ENCODE measurements at regions not wholly inside any gene's neighbourhood (a gene's known extent, or its start where the extent isn't known, plus 50 kb on each side); places are given as distances from the start of the nearest gene placed in this dataset.
"Not testable (repeated sequence)": the region's sequence is repeated elsewhere in the genome, so short reads cannot be mapped to it uniquely, and the experiment has no call there.

DNA sequence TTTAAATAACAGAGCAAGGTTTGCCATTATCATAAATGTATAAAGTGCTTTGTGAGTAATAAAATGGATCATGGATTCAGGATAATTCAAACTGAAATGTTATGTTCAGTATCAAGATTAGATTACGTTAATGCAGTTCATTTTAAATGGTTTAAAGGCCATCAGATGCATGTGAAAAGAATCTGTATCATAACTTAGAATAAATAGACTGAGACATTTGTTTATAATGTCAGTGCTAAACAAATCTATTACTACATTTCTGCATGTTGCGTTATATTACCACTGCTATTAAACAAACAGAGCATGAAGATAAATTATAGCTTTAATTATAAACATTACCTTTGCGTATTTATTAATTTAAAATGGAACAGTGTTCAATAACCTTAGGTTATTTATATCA lies 160.2 kb downstream of the TOX3 start:
- no peak for DNase-seq (ENCODE audit: low read depth)

DNA sequence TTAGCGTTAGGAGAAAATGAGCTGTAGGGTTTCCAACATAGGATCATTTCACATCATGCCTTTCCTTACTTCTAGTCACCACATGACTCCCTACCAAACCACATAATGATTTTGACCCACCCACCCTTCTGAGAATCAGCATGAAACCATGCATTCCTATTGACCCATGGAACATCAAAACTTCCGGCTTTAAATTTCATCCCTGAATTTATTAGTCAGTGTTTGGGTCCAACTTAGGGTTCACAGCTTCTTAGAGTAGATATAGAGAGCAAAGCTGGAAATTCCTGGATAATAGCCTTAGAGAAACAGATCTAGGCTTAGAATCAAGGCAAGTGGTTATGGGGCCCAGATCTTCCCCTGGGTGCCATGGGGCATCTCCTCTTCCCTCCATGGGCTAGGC lies 162.6 kb downstream of the TOX3 start:
- DNase-seq (ENCODE audit: low read depth) = no peak

DNA sequence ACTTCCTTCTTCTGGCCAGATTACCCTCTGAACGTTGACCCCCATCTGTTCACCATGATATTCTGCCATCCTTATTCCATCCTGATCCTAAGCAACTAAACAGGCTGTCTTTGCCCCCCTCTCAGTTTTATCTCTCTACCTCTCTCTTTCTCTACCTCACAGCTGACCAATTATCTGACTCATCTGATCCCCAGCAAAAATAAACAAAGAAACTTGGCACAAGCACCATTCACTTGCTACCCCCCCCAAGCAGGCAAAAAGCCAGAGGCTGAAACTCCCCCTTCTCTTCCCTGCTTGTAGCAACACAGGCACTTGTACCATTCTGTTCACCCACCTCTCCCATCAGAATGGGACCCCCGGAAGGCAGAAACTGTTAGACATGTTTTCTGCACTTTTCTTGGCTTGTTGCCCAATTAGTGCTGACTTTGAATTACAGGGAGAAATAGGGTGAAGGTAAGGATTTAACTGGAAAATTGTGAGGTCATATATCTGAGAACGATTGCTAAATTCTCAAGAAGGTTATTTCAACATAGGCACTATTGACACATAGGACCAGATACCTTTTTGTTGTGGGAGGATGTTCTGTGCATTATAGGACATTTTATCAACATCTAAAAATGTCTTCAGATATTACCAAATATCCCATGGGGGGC lies 163.2 kb downstream of the TOX3 start:
- DNase-seq (ENCODE audit: low read depth) = no peak

DNA sequence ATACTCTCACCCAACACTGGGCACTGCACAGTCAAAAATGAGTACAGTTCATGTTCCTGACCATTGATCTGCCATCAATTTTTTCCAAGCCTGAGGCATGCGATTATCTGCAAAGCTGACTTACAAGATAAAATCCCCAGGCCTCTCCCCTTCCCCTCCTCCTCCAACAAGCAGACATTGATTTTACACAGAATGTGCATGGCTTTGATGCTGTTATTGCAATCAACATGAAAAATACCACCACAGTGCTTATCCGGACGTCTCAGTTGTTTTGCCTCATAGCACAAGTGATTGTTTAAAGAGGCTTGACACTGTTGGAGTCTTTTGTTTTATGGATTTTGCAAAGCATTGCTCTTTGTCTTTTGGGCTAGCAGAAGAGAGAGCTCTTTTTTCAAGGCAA lies 163.8 kb downstream of the TOX3 start:
- no peak for DNase-seq (ENCODE audit: low read depth)

DNA sequence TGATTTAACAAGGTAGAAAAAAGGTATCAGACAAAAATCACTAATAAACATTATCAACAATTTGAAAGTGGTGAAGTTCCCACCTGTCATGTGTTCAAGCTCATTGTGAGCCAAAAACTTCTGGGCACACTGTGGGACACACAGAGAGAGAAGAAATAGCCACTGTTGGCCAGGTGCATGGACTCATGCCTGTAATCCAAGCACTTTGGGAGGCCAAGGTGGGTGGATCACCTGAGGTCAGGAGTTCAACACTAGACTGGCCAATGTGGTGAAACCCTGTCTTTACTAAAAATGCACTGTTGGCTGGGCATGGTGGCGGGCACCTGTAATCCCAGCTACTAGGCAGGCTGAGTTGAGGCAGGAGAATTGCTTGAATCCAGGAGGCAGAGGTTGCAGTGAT lies 167.4 kb downstream of the TOX3 start:
- DNase-seq (ENCODE audit: low read depth) = no peak

DNA sequence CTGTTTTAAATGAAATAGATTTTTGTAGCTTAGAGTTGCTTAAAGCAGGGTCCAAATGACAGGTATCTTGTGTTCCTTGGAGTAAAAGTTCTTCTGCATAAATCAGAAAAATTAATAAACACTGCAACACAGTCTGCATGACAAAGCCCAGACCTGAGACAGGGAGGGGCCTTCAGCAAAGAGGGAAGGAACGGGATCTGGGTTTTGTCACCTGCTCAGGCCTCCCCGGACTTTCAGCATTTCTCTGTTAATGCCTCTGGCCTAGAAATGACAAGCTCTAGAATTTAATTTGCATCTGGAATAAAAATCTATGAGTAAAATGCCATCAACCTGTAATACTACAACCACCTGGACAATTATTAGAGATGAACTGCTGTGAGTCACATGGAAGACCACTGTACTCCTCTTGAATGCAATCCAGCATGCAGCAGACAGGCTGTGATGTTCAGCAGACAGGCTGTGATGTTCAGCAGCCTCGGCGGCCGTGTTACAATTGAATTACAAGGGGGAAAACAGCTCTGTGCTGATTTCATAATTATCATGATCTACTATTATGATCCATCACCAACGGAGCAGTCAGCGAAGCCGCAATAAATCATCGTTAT lies 170.2 kb downstream of the TOX3 start:
- DNase-seq (ENCODE audit: low read depth) = no peak

DNA sequence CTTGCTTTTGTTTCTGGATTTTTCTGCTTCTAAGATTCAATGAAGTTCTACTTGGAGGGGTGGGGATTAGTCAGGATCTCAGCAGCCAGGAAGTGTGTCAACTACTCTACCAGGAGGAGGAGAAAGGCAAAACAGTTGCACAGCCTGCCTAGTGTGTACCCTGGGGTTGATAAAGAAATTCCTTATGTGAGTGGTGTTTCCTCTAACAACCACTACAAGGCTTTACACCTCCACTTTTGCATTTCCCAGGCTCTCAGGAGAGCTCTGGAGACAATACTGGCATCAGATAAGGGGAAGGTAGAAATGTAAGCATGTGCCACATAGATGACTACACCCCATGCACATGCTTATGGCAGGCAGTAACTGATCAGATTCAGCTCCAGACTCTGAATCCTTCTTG lies 174.6 kb downstream of the TOX3 start:
- DNase-seq (ENCODE audit: low read depth) = no peak

DNA sequence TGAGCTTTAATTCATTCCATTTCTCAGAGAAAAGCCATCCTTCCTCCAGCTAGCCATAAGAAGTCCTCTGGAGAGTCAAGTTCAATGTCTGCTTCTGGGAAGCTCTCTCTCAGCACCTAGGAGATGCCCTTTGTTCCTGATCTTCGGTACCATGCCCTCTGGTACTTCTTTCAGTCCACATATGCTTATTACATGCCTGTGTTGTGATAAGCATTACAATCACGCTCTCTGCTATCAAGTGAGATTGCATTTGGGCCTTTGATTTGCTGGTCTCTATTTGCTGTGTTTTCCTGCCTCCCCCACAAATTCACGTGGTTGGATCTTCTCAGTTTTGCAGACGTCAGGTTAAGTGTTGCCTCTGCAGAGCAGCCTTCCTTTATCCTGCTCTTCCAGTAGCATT lies 178.1 kb downstream of the TOX3 start:
- DNase-seq (ENCODE audit: low read depth) = no peak

DNA sequence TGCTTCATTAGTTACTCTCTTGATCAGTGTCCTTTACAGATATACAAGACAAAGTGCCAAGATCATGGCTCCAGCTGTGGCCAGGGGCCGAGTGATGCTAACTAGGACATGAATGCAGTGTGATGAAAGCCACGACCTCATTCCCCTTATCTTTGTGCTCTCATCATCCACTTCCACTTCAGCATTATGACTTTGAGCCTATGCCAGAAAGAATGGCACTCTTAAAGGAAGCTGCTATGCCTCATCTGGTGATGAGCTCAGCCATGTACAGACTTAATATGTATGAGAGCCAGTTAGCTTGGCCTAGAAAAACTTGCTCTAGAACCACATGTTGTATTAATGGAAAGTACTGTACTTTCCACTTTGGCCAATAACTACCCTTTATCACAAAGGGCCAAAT lies 179.1 kb downstream of the TOX3 start:
- no peak for DNase-seq (ENCODE audit: low read depth)

DNA sequence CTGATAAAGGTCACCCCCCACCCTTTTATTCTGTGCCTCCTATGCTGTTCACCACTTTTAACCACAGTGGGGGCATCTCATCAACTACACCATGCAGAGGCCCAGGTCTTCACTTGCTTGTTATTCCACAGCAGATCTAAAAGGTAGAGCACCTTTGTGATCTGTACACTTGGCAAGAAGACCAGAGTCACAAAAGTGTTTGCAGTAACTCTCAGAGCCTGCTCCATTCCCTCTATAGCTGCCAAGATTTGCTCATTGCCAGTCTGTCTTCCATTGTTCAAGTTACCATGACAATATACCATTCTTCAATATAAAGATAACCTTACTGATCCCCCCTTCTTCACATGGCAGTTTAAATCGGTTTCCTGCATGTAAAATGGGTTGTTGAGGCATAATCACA lies 180.0 kb downstream of the TOX3 start:
- DNase-seq (ENCODE audit: low read depth) = no peak

DNA sequence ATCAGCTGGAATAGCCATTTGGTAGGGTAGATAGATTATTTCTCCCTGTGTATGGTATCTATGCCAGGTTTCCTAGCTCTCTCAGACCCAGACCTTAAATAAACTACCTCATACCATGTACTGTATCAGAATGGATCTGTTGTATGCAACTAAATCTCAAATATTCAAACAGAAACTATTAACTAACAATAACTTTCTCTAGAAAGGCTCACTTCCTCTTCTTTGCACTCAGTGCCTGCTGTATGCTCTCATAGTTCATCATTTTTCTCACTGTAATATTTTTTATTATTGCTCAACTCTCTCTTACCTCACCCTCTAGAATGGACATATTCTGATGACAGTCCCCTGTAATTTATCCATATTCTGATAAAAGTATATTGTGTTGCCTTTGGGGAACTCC lies 182.4 kb downstream of the TOX3 start:
- DNase-seq (ENCODE audit: low read depth) = no peak

DNA sequence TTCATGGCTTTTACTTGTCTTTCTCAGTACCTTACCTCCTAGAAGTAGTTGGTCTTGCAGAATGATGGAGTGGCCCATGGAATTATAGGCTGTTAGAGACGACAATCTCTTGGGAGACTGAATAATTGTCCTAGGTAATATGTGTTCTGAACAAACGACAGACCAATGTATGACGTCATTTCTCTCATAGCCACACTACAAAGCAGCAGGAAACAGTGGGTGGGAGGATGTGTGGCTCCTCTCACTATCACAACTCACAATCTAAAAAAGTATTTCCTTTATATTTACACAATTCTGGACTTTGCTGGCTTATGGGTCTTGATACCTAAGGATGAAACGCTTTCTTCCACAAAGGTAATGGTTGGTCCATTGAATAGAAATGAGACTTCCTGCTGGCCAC lies 183.9 kb downstream of the TOX3 start:
- DNase-seq (ENCODE audit: low read depth) = no peak

DNA sequence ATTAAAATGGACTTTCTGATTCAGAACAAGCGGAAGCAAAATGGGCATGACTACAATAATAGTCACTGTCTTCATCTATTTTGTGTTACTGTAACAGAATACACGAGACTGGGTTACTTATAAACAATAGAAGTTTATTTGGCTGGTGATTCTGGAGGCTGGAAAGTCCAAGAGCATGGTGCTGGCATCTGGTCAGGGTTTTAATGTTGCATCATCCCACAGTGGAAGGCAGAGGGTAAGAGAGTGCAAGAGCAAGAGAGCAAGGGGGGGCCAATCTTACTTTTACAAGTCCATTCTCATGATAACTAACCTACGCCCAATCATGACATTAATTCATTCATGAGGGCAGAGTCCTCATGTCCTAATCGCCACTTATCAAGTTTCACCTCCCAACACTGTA lies 189.2 kb downstream of the TOX3 start:
- DNase-seq (ENCODE audit: low read depth) = no peak

DNA sequence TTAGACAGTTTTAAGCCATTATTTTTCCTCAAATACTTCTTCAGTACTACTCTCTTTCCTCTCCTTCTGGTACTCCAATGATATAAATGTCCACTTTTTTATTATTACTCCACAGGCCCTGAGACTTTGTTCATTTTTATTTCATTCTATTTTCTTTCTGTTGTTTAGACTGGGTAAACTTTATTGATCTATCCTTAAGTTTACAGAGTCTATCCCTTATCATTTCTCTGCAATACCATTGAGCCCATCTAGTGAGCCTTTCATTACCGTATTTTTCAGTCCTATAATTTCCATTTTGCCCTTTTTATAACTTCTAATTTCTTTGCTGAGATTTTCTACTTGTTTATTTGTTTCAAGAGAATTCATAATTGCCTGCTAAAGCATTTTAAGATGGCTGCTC lies 193.7 kb downstream of the TOX3 start:
- DNase-seq (ENCODE audit: low read depth) = no peak

DNA sequence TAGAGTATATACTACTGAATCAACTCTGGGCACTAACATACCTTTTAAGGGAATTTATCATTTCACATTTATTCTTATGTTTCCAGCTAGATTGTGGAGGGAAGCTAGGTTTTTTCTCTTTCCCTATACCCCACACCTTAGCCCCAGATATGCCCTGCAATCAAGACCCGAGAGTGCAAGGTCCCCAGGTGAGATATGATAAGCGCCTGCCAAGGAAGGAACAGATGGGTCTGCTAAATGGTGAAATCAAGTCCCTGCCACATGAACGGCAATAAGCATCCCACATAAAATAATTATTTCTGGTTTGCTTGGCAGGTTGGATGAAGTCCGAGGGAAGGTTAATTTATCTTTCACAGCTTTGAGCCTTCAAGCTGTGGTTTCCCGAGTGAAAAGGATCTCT lies 195.5 kb downstream of the TOX3 start:
- no peak for DNase-seq (ENCODE audit: low read depth)

DNA sequence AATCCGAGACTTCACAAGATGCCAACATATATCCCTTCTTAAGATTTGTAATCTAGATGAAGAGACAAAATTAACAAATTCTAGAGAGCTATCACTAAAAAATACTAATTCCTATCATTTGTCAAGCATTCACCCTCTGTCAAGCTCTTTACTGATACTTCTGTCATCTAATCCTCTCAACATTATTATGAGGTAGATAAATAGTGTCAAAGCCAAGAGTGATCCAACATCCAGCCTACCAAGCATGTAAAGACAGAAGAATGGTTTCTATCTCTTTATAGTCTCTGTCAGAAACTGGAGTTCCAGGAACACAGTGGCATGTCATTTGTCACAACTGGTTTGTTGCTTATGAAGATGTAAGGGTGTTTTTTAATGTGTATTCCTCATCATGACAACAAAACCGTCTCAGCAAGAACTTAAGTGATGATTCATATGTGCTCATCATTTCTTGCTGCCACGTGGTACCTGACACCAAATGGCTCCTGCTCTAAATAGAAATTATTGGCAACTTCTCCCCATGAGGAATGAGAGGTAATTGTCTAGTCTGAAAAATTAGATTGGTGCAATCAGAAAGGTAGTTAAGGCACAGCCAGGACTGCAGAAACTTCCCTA lies 196.8 kb downstream of the TOX3 start:
- no peak for DNase-seq (ENCODE audit: low read depth)

DNA sequence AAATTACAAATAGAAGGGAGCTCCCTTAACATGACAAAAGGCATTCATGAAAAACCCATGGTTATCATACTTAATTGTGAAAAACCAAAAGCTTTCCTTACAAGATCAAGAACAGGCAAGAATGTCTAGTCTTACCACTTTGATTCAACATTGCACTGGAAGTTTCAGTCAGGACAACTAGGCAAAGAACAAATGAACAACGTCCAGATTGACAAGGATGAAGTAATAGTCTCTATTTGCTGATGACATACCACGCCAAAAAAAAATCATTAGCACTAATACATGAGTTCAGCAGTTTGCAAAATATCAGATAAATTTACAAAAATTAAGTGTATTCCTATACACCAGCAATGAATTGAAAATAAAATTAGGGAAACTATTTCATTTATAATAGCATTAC lies 200.2 kb downstream of the TOX3 start:
- DNase-seq (ENCODE audit: low read depth) = no peak

DNA sequence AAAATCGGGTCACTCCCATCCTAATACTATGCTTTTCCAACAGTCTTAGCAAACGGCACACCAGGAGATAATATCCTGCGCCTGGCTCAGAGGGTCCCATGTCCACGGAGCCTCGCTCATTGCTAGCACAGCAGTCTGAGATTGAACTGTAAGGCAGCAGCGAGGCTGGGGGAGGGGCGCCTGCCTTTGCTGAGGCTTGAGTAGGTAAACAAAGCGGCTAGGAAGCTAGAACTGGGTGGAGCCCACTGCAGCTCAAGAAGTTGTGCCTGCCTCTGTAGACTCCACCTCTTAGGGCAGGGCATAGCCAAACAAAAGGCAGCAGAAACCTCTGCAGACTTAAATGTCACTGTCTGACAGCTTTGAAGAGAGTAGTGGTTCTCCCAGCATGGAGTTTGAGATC lies 213.3 kb downstream of the TOX3 start:
- not testable (repeated sequence) for DNase-seq (ENCODE audit: low read depth)

DNA sequence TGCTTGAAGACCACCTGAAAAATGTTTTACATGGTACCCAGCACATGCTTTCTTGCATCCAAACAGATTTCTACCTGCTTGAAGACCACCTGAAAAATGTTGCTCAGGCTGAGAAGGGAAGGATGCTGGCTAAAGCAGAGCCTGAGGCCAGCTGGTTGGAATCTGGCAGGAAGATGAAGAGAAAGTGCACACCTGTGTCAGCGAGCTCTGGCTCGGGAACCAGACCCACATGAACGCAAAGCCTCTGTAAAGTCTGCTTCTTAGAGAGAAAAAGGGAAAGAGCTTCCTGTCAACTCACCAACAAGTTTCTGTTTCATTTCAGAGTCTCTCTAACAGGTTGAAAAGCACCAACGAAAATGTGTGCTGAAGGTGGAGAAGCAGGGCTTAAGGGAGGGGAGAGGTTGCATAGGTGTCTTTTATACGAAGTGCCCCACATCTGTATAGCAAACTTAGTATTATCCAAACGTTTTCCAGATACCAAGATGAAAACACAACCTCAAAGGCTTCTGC lies 226.0 kb downstream of the TOX3 start:
- DNase-seq (ENCODE audit: low read depth) = no peak

DNA sequence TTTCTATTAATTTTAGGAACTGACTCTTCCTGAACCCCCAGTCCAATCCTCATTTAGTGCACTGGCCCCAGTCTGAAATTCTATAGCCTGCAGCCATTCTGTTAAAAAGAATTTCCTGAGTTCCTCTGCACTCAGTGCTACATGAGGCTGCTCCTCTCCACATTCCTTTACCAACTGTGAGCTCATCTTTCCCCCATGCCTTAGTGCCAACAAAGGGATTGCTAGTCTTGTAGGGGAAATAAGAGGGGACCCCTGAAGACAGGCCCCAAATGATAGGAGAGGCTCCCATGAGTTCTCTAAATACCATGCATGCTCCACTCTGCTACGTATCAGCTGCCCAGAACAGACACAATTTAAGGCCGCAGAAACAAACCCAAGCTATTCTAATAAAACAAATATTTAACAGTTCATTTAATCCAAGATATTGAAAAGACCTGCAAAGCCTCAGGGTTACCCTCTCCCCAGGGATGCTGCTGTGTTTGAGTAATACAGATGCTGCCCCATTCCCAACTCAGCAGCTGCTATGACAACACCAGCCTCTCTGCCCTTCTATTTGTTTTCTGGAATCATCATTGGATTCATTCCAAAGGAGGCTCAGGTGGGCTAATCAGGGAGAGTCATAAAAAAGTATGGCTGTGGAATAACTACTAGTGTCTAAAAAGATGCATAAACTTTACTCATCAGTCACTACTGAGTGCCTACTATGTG lies 228.5 kb downstream of the TOX3 start:
- DNase-seq (ENCODE audit: low read depth) = no peak

DNA sequence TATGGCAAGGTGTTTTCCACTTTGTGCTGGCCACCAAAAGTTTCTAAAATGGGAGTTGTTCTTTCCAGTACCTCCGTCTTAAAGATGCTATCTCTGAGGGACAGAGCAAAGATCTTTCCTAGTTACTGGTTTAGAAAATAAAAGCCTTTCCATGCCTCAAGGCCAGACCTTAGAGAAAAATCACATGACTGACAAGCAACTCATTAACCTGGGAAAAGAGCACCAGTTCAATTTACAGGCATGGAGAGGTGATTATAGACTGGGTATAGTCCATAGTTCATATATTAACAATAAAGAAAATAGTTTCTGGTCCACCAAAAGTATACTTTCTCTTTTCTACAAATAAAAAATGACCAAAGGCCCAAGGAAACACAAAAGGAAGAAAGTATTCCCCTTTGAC lies 230.7 kb downstream of the TOX3 start:
- DNase-seq (ENCODE audit: low read depth) = no peak

DNA sequence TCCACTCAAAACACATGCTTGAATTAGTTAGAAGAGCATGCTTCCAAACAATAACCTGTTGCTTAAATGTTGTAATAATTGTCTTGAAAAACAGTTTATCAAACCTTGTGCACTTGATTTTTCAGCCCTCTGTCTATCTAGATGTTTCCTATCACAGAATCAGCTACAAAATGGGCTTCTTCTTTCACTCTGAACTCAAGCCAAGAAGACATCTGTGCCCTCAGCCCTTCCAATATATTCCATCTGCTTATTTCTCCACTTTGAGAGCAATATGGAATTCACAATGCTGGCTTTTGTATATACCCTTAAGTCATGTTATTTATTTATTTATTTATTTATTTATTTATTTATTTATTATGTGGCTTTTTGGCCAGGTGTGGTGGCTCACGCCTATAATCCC lies 234.2 kb downstream of the TOX3 start:
- DNase-seq (ENCODE audit: low read depth) = no peak
